GM18508 (cell line): ENCODE measurements at regions not wholly inside any gene's neighbourhood (a gene's known extent, or its start where the extent isn't known, plus 50 kb on each side); places are given as distances from the start of the nearest gene placed in this dataset.

Experiments used
- ATAC-seq: cut with Tn5 transposase; IDR thresholded peaks from one replicate; pipeline ENCODE4 v1.9.1; 2021; ENCODE audit warnings: moderate number of reproducible peaks; ENCODE audit not compliant: insufficient read depth, unreplicated experiment

DNA sequence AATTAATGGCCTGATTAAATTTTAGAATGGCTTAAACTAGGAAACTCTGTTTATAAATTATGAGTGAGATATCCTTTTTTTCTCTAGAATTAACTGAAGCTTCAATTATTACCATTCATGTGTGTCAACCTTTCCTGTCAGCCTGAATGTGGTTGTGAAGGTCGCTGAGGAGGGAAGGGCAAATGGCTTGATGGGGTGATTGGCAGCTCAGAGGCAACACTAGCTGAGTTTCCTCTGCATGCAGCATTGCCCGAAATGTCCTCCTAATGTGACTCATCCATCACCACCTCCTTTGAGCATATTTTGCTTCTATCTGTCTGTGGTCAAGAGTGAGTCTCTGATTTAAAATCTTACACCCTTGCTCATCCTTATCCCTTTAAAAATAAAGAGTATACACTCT, 281.9 kb downstream of the TENT4A start:
- no peak for ATAC-seq

DNA sequence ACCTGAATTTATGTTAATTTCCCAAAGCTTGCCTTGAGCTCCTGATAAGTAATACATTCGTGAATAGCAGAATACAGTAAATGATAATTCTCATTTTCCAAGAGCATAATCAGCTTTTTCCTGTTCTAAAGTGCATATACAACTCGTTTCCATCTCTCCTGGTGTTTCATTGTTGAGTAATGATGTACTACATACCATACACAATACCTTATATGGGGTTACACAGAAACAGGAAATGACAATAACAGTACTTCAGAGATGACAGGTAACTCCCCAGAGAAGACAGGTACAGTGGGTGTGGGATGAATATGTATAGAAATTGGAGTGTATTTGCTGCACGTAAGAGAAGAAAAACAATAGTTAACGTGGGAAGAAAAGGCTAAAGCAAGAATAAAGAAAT, 287.1 kb downstream of the TENT4A start:
- no peak for ATAC-seq

DNA sequence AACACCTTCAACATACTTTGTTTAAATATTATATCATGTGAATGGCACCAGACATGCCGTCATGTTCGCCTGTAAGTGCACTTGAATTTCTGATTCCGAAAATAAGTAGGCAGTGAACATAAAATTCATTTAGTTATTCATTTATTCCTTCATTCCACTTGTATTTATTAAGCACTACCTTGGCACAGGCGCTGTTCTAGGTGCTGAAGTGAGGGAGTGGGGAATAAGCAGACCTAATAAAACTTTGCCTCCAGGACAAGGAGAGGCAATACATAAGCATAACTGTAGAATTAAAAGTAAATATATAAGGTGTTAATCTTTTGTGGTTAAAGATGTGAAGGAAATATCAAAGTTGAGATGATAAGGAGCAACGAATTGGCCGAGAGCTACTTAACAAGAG, 297.4 kb downstream of the TENT4A start:
- ATAC-seq = no peak

DNA sequence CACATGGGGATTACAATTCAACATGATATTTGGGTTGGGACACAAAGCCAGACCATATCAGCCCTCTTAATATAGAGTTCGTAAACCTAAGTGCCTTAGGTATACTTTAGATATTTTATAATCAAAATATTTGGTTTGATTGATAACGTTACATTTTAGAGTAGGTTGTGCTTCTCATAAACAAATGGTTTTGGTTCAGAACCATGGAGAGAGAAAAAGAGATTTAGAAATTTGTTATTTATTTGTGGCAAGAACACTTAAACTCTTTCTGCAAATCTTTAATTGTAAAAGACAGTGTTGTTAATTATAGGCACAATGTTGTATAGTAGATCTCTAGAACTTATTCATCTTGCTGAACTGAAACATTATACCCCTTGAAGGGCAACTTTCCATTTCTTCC, 298.8 kb downstream of the TENT4A start:
- ATAC-seq = no peak

DNA sequence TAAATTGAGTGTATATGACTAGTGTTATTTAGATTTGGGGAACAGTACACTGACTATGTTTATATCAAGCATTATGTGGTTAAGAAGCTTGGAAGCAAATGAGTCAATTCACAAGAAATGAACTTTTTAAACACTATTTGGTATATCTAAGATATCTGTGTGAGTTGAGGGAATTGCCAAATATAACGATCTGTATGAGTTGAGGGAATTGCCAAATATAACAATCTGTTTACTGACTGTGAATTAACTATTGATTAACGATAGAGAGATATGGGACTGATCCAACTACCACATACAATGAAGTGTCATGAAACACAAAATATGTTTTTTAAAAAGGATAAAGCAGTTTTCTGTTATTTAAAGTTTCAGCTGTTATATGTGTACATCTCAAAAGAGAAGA, 301.4 kb downstream of the TENT4A start:
- no peak for ATAC-seq

DNA sequence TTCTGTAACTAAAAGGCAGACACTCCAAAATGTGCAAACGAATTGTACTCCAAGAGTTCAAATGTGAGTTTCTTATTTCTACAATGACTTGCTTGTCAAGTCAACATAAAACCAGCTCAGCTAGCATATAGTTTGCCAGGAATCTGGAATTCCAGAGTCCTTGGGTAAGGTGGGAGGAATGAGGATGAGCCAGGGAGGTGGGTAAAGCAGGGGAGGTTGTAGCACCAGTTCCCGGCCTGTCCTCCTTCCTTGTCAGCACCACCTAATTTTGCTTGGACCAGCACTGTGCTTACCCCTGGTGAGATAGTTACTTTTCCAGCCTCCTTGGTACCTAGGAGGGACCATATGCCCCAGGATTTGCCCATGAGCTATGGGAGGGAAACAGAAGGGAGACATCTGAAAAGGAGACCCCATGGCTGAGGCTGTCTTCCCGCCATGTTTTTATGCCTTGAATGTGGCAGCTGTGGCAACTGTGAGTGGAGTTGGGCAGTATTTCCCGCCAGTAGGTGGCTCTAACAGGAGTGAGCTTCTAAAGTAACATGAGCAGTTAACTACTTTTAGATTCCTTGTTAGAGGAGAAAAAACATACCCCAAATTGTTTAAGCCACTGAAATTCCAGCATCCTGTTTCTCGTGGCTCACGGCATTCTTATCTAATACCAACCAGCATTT, 302.5 kb downstream of the TENT4A start:
- no peak for ATAC-seq

DNA sequence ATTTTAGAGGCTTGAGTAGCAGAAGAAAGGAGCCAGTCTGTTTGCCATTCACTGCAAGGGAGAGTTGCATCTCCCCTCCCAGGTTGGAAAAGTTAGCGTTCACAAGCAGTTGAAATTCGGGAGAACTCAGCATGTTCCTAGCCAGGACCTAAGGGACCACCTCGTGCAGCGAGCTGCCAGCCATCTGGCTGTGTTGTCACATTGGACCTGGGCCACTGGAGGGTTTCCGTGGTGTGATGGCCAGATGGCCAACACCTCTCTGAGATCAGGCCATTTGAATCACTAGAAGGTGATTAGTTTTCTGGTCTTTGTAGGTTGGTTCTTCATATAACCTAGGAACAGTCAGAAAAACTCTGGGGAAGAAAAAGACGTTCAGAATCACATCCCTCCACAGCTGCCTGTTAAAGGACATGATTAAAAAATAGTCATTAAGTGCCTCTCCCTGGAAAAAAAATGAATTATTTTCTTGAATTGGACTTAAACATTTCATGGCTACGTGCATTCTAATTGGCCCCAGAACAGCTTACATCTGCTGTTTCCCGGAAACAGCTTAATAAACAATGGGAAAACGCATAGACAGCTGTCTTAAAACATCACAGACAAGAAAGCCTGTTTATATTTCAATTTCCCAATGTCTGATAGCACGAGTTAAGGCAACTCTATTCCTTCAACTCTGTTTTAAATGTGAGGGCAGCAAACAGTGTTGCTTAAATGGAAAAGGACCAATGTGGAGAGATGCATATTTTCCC, 303.9 kb downstream of the TENT4A start:
- ATAC-seq = no peak

DNA sequence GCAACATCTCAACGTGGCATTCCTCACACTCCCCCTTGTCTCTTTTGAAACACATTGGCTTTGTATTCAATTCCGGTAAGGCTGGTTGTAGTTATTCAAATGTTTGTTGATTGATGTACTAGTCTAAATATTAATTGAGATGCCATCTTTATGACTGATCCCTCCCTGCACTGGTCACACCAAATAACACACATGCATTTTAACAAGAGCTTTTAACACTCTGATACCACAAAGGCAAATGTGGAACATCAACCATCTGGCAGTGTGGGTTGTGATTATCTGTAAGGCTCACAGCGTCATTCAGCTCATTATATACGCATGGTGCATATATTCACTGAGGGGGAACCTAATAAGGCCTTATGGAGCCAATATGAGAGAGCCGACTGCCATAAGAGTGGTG, 305.0 kb downstream of the TENT4A start:
- ATAC-seq = no peak

DNA sequence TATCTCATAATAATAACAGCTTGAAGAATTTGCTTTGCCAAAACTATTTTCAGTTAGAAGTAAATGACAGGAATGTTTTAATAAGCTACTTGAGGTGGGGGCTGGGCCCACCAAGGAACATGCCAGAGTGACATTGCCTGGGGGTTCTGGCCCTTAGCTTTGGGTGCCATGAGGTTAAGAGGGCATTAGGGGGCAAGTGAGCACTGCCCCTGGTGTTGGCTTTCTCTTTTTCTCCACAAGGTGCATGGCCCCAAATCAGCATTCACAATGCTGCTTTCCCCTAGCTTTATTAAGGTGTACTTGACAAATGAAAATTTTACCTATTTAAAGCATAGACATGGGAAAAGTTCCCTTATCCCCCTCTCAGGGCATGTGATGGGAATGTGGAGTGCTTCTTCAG, 305.4 kb downstream of the TENT4A start:
- no peak for ATAC-seq

DNA sequence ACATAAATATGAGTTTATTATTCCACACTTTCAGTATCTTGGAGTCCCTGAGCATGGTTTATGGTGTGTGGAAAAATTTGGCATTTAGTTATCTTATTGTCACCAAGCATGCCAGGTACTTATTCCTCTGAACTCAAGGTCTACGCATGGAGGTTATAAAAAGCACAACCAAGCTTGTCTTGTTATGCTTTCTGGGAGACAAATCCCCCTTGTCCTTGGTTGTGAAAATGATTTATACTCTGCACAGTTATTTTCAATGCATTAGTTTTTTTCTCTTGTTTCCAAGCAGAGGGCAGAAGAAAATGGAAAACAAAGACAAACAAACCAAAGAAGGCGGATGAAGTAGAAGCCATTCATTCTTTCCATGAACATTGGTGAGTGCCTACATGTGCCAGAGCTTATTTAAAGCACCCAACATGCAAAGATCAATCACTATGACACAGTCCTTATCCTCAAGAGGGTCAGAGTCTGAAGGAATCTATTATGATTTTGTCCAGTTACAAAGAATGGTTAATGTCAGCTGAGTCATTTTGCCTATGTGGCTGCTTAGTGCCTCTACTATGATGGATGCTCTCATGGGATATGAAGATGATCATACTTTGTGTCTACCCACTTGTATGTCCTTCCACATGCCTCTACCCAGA, 323.1 kb downstream of the TENT4A start:
- ATAC-seq = no peak

DNA sequence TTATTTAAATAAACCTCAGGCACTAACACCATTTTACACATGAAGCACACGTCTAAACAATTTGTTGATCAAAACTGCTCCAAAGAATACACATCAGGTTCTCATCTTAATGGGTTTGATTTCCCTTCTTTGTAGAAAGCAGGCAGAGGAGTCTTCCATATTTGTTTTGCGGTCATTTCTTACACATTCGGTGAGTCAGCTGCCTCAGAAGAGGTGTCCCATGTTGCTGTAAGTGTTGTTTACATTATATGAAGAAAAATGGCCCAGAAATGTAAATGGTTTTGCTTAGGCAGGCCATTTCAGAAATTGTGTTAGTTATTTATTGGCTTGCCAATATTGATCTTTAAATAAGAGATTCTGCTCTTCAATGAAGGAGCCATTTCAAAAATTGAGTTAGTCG, 325.8 kb downstream of the TENT4A start:
- ATAC-seq = no peak

DNA sequence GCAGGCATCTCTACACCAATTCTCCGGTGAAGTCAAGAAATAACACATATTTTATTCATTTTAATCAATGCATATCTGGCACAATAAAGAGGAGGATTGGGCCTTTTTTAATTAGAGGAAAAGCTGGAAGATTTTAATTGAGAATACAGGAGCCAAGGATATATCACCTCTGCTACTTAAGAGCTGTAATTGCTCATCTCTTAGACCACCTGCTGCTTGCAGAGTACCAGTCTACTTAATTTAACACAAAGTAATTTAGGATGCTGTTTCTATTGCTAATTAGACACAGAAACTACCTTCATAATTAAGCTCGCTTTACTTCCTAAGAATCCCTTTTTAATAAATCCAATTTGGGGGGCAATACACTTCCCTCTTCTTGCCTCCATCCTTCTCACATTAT, 326.9 kb downstream of the TENT4A start:
- no peak for ATAC-seq

DNA sequence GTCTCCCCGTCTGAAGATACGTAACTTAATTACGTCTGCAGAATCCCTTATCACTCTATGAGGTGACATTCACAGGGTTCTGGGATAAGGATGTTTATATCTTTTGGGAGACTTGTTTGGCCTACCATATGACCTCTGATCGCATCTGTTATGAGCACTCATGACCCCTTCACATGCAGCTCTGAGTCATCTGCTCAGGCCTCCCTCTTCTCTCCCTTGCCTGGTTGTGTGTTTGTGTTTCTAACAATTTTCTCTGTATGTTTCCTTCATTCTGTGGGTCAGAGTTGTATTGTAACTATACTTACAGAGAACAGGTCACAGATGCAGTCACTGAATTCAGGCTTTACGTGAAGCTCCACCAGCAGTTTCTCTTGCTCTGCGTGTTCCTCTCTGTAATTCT, 330.6 kb downstream of the TENT4A start:
- no peak for ATAC-seq

DNA sequence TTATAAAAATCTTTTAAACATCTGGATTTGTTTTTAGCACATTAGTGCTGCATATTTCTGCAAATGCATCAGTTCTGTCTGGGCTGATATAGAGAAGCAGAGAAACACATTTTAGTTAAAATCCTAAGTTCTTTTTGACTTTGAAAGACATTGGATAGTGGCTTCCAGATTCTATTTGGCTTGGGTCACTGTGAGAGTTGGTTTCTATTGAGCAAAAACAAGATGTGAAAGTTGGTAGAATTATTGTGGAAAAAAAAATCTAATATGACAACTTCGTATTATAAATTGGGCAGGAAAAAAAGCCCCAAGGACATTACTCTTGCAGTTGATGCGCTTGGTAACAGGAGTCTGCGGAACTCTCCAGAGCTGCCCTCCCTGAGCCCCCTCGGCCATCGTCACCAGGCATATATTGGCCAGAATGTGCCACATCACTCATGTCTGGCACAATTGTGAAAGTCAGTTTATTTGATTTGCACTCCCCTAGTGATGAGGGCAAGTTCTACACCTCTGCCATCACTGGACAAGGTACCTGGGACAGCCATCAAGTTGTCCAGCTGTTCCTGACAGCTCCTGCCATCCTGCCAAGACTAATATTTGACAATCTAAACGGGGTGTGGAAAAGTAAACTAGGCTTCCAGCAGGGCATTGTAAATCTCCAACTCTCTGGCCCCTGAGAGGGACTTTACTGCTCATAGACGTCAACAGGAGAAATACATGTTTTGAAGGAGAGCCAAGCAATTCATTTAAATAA, 334.5 kb downstream of the TENT4A start:
- ATAC-seq = no peak

DNA sequence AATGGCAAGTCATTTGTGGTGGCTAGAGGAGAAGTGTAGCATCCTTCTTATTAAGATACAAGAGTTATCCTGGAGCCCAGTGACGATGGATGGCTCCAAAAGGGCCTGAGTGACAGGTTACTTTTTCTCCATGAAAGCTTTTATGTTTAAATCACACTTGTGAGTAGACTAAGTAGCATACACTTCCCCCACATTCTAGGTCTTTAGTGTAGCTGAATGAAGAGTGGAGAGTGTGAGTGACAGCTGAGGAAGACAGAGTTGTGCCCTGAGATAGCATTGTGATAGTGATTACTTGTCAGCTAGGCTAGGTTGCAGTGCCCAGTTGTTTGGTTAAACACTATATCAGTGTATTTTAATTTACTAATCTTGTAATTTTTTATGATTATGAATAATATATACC, 337.8 kb downstream of the TENT4A start:
- no peak for ATAC-seq

DNA sequence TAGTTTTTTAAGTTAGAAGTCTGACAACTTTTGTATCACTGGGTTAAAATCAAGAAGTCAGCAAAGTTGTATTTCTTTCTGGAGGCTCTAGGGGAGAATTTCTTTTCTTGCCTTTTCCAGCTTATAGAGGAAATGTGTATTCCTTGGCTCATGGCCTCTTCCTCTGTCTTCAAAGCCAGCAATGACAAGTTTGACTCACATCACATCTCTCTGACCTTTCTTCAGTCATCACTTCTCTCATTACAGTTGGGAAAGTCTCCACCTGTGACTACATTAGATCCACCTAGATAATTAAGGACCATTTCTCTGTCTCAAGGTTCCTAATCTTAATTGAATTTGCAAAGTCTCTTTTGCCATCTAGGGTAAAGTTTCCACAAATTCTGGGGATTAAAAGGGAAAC, 339.9 kb downstream of the TENT4A start:
- no peak for ATAC-seq

DNA sequence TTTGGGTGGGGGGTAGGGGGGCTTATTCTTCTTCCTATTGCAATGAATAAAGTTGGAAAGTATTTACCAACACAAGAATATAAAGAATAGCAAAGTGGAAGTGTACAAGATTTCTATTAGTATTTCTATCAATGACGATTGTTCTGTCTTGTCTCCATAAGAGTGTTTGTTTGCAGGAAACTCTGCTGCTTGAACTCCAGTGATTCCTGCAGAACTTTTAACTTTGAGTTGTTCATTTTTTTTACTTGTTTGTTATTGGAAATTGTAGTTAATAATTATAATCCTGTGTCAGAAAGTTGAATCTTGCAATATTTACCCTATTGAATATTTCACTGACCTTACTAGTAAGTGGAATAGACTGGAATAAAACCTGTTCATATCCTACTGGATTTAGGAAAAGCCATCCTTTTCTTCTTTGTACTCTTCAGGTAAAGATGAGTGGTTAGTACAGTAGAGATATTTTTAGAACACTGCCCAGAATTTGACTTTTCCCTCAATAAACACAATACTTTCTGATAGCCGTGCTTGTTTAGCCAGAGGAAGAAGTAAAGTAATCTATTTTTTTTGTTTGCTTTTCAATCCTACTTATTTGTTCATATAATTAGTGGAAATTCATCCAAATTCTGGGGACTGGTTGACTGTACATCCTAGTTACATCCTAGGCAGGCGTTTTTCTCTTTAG, 340.4 kb downstream of the TENT4A start:
- ATAC-seq = no peak

DNA sequence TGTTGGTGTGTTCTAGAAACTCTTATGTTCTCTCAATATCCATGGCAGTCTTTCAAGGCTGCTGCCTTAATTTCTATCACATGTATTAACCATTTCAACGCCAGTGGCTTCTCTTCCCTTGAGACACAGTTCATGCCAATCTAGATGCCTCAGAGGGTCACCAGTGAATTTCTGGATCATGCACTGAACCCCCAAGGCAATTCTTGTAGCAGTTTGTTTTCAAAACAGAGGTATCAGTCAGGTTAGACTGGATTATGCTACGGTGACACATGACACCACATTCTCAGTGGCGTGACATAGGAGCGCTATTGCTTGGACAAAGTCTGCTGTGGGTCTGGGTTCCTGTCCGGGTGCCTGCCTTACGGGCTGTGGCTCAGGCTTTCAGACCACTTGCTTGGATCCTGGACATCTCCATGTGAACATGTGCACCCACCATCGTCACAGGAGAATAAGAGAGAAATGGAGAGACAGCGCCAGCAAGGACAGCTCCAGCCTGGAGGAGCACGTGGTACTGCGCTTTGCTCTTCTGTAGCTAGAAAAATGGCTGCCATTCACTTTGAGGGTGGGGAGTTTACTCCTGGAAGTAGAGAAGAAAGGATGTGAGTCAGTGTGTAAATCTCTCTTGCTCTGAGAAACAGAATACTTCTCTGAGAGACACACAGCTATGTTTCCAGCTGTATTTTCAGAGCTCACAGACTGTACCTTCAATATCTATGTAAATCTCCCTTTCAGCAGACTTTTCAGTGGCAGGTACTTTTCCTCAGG, 329.3 kb upstream of the ADCY2 start:
- no peak for ATAC-seq

DNA sequence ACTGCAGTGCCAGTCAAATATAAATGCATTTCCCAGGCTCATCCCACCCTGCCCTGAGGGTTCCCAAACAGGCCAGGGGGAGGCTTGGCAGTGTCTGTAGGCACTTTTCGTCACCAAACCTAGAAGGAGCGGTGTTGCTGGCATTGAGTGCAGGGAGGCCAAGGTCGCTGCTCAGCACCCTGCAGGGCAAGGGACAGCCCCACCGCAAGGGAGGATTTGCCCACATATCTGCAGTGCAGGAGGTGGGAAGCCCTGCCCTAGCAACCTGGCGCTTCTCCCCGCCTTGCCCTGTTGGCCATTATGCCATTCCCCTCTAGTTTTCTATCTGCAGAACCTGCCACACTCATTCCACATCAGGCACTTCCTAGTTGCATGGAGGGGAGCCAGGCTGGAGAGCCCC, 327.8 kb upstream of the ADCY2 start:
- ATAC-seq = no peak

DNA sequence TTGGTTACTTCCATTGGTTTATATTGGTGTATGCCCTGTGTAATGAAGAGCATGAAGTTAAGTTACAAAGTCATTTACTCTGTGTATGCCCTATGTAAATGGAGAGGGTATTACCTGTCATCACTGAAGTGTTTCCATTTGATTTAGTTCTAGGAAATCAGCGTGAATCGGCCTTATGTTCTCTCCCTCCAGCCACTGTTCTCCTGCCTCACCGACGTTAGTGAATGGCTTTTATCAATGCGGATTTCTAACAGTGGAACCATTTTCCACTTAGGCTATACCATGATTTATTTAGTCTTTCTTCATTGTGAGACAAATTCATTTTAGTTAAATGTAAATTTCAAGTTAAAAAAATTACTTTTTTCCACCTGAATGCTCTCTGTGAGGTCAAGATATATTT, 327.0 kb upstream of the ADCY2 start:
- no peak for ATAC-seq
